Keratinocyte (primary cell): ENCODE measurements at regions not wholly inside any gene's neighbourhood (a gene's known extent, or its start where the extent isn't known, plus 50 kb on each side); places are given as distances from the start of the nearest gene placed in this dataset.

Experiments
- DNase-seq: peaks from one replicate; pipeline ENCODE4 v3.0.0-alpha.2; 2011; ENCODE audit warnings: low read depth, missing footprints, low spot score
- FAIRE-seq: peaks from 2 replicates; lab custom pipeline; 2011; peaks lifted over from hg19 to GRCh38; lab: Jason Lieb, UNC
- H2AFZ ChIP-seq: 2 replicates; pipeline ENCODE4 v1.6.0; 2012; ENCODE audit warnings: low read length, control low read depth, inconsistent platforms; ENCODE audit not compliant: control insufficient read depth
- H3K27ac ChIP-seq: 2 replicates; pipeline ENCODE4 v1.5.1; 2011; ENCODE audit warnings: low read length; ENCODE audit not compliant: control insufficient read depth, insufficient read depth
- H3K27me3 ChIP-seq: 3 replicates; pipeline ENCODE4 v1.6.0; 2011; ENCODE audit warnings: low read length; ENCODE audit not compliant: control insufficient read depth, insufficient read depth; ENCODE audit errors: extremely low read depth
- H3K36me3 ChIP-seq, 2 experiments: 2 replicates in 1 of 2; 3 replicates in 1 of 2; pipeline ENCODE4 v1.5.1; 2011; ENCODE audit warnings: low read length in 2 of 2, mild to moderate bottlenecking in 1 of 2; ENCODE audit not compliant: control insufficient read depth in 2 of 2, insufficient read depth in 2 of 2; ENCODE audit errors: extremely low read depth in 1 of 2
- H3K4me1 ChIP-seq: 3 replicates; pipeline ENCODE4 v1.5.1; 2011; ENCODE audit warnings: low read length; ENCODE audit not compliant: control insufficient read depth, insufficient read depth; ENCODE audit errors: extremely low read depth
- H3K4me2 ChIP-seq: 3 replicates; pipeline ENCODE4 v1.6.0; 2011; ENCODE audit warnings: low read depth, low read length; ENCODE audit not compliant: control insufficient read depth, insufficient read depth; ENCODE audit errors: extremely low read depth
- H3K4me3 ChIP-seq, 3 experiments: fragments of 200-600 bp in 1 of 3; sonication (generic) in 1 of 3; 2 replicates in 2 of 3; 3 replicates in 1 of 3; pipeline ENCODE4 v1.5.1; 2011 to 2016; ENCODE audit warnings: low read length in 3 of 3, mild to moderate bottlenecking in 3 of 3, control low read depth in 2 of 3, inconsistent platforms in 1 of 3, low read depth in 1 of 3, mixed read lengths in 1 of 3, mixed run types in 1 of 3, moderate library complexity in 1 of 3; ENCODE audit not compliant: control insufficient read depth in 2 of 3, insufficient read depth in 2 of 3; ENCODE audit errors: extremely low read depth in 1 of 3
- H3K79me2 ChIP-seq: 2 replicates; pipeline ENCODE4 v1.6.0; 2012; ENCODE audit warnings: low read length; ENCODE audit not compliant: control insufficient read depth, insufficient read depth
- H3K9ac ChIP-seq: 3 replicates; pipeline ENCODE4 v1.6.0; 2011; ENCODE audit warnings: low read length; ENCODE audit not compliant: control insufficient read depth, insufficient read depth; ENCODE audit errors: extremely low read depth
- H3K9me1 ChIP-seq: 3 replicates; pipeline ENCODE4 v1.6.0; 2011; ENCODE audit warnings: low read length; ENCODE audit not compliant: control insufficient read depth, insufficient read depth; ENCODE audit errors: extremely low read depth
- H3K9me3 ChIP-seq: 2 replicates; pipeline ENCODE4 v1.5.1; 2012; ENCODE audit warnings: low read depth, low read length; ENCODE audit not compliant: control insufficient read depth
- H4K20me1 ChIP-seq: 3 replicates; pipeline ENCODE4 v1.6.0; 2011; ENCODE audit warnings: low read length; ENCODE audit not compliant: control insufficient read depth, insufficient read depth; ENCODE audit errors: extremely low read depth
- CTCF ChIP-seq, 3 experiments: IDR thresholded peaks in 1 of 3; conservative IDR thresholded peaks in 1 of 3; optimal IDR thresholded peaks in 1 of 3; 2 replicates in 2 of 3; 3 replicates in 1 of 3; pipeline versions ENCODE3 to v1.5.1; 2011; ENCODE audit warnings: low read length in 3 of 3, mild to moderate bottlenecking in 3 of 3, moderate library complexity in 2 of 3, control low read depth in 1 of 3, inconsistent platforms in 1 of 3; ENCODE audit not compliant: insufficient read depth in 2 of 3; ENCODE audit errors: extremely low read depth in 1 of 3
- EZH2 ChIP-seq: IDR thresholded peaks from one replicate; pipeline ENCODE4 v1.6.1; 2012; ENCODE audit warnings: inconsistent platforms, mild to moderate bottlenecking, low read length, moderate library complexity
- dilution Hi-C: fragments of 300-500 bp; cut with MboI; formaldehyde crosslinking; loops from one replicate; pipeline ENCODE4 v1.7.0; 2020; ENCODE audit warnings: low sequenced_read_pairs; ENCODE audit not compliant: extremely low pct_ligation_motif_present

GRCh38 chr12:13307143-13307816 lies 110.8 kb downstream of the EMP1 start:
- H4K20me1 ChIP-seq: no peaks in the 10 kb centered on the region
- no peaks in the 10 kb centered on the region for H3K27me3 ChIP-seq
- FAIRE-seq (no peak), DNase-seq (no peak)
- dilution Hi-C loops: no loop called here
- no peak overlapping the region for H3K9ac ChIP-seq
- no peak overlapping the region for H2AFZ ChIP-seq
- no peaks in the 10 kb centered on the region for H3K4me1 ChIP-seq
- H3K79me2 ChIP-seq: no peaks in the 10 kb centered on the region
- H3K9me3 ChIP-seq: no peaks in the 10 kb centered on the region
- H3K9me1 ChIP-seq: no peaks in the 10 kb centered on the region
- no peak overlapping the region for H3K4me3 ChIP-seq
- no peak overlapping the region for H3K4me2 ChIP-seq
- no peaks in the 10 kb centered on the region for H3K36me3 ChIP-seq
- TF ChIP-seq EZH2 (no peak), CTCF (optimal IDR thresholded peaks at IDR 0.05 in 1 of 3, IDR thresholded peaks at IDR 0.05 in 1 of 3, conservative IDR thresholded peaks at IDR 0.05 in 1 of 3; ENCODE audit: extremely low read depth in 1 of 3, insufficient read depth in 2 of 3, low read length in 3 of 3) (no peak)
- H3K27ac ChIP-seq: no peak overlapping the region

- no peaks in the 10 kb centered on the region for H3K9me1 ChIP-seq
- H3K4me1 ChIP-seq: no peaks in the 10 kb centered on the region
- no peak overlapping the region for H3K27ac ChIP-seq
- DNase-seq (no peak), FAIRE-seq (no peak)
- H3K4me2 ChIP-seq: no peak overlapping the region
- H3K36me3 ChIP-seq: no peaks in the 10 kb centered on the region
- dilution Hi-C loops: no loop called here
- H3K9ac ChIP-seq: no peak overlapping the region
- H2AFZ ChIP-seq: no peak overlapping the region
- H3K4me3 ChIP-seq: no peak overlapping the region
- TF ChIP-seq CTCF (optimal IDR thresholded peaks at IDR 0.05 in 1 of 3, IDR thresholded peaks at IDR 0.05 in 1 of 3, conservative IDR thresholded peaks at IDR 0.05 in 1 of 3; ENCODE audit: extremely low read depth in 1 of 3, insufficient read depth in 2 of 3, low read length in 3 of 3): no peak
- TF ChIP-seq EZH2: no peak
- no peaks in the 10 kb centered on the region for H4K20me1 ChIP-seq
- no peaks in the 10 kb centered on the region for H3K79me2 ChIP-seq
- H3K27me3 ChIP-seq: no peaks in the 10 kb centered on the region
- no peaks in the 10 kb centered on the region for H3K9me3 ChIP-seq
Measured at GRCh38 chr12:13304924-13305323, 108.4 kb downstream of the EMP1 start.
